ENCODE measurements at regions not wholly inside any gene's neighbourhood (a gene's known extent, or its start where the extent isn't known, plus 50 kb on each side); places are given as distances from the start of the nearest gene placed in this dataset.

DNA sequence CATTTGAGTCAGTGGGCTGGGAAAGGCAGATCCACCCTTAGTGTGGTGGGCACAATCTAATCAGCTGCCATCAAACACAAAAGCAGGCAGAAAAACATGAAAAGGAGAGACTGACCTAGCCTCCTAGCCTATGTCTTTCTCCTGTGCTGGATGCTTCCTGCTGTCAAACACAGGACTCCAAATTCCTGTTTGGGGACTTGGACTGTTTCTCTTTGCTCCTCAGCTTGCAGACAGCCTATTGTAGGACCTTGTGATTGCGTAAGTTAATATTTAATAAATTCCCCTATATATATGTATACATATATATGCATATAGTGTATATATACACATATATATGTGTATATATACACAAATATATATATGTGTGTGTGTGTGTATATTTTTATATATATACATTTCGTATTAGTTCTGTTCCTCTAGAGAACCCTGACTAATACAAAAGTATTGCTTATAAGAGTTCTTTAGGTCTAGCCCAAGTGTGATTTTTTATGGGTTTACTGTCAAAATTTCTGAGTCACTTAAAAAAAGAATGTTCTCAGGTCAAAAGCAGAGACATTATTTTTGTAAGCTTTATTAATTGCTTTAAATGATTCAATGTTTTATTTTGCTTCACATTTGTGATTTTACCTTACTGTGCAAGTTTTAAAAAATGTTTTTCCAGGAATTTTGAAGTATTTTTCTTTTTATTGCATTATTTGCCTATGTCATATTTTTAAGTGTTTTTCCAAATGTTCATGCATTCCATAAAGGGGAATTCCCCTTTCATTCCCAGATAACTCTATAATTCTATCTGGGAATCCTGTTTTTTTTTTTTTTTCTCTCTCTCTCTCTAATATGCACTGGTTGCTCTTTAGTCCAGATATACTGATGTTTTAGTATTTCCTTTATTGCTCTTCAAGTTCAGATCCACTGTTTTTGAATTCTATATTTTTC is 92.1 kb upstream of the ADAMTS5 start:
- Histone ChIP-seq H3K36me3 (no peaks in the 10 kb centered on the region), H3K4me1 (no peaks in the 10 kb centered on the region), H3K4me3 (no peak overlapping the region), H3K27me3 (no peaks in the 10 kb centered on the region), H3K9me3 (no peaks in the 10 kb centered on the region), H3K27ac (no peak overlapping the region)
- WGBS, 2 donors: 93 to 96% methylated on average over 2 of the region's 2 CpGs
- no peak for DNase-seq
- intact Hi-C loops (cut with DNase I): no loop called here
- TF ChIP-seq CTCF (IDR thresholded peaks at IDR 0.05): no peak
- no peak for TF ChIP-seq POLR2A (IDR thresholded peaks at IDR 0.05)

GRCh38 chr21:27057997-27058396 is 91.1 kb upstream of the ADAMTS5 start:
- WGBS, 2 donors: 50 to 67% methylated on average over 1 of the region's 1 CpG
- no peak for DNase-seq
- no peaks in the 10 kb centered on the region for H3K36me3 ChIP-seq
- H3K27ac ChIP-seq: no peak overlapping the region
- no peak overlapping the region for H3K4me3 ChIP-seq
- no peak for TF ChIP-seq POLR2A (IDR thresholded peaks at IDR 0.05)
- TF ChIP-seq CTCF (IDR thresholded peaks at IDR 0.05): no peak
- H3K9me3 ChIP-seq: no peaks in the 10 kb centered on the region
- H3K4me1 ChIP-seq: no peaks in the 10 kb centered on the region
- no peaks in the 10 kb centered on the region for H3K27me3 ChIP-seq
- intact Hi-C loops (cut with DNase I): no loop called here

DNA sequence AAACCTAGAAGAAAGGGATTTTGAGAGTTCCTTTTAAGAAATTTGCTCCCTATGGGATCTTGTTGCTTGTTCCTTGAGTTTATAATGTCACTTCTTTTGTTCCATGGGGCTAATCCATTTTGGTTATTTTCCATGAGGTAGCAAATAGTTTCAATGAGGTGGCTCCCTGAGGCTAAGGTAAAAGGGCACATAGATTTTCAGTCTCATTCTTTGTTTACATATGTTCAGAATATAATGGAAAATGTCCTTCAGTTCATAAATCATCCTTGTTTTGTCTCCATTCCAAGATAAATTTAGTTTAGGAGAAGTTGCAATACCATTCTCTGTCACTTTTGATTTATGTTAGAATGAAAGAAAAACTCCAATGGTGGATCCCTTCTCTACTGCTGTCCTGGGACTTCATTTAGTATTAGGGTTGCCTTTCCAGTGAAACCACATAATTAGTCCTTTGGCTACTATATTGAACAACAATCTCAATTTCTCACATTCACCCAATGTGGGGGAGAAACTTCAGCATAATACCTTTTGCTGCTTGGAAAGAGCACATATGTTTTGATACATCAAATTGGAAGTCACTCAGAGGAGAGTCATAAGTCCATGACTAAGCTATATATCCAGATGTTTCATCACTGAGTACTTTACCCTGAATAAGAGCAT is 80.9 kb upstream of the ADAMTS5 start:
- DNase-seq: no peak
- H3K4me1 ChIP-seq: peaks cover 0 to 16% (median 3%) of the 10 kb centered on the region in 3 donors
- H3K27me3 ChIP-seq: no peaks in the 10 kb centered on the region
- H3K27ac ChIP-seq: peak overlapping the region in 2 of 4 donors; percentile 31 to 44
- no peaks in the 10 kb centered on the region for H3K36me3 ChIP-seq
- TF ChIP-seq POLR2A (IDR thresholded peaks at IDR 0.05) (no peak), CTCF (IDR thresholded peaks at IDR 0.05) (no peak)
- no peak overlapping the region for H3K4me3 ChIP-seq
- no peaks in the 10 kb centered on the region for H3K9me3 ChIP-seq
- intact Hi-C loops (cut with DNase I): no loop called here

DNA sequence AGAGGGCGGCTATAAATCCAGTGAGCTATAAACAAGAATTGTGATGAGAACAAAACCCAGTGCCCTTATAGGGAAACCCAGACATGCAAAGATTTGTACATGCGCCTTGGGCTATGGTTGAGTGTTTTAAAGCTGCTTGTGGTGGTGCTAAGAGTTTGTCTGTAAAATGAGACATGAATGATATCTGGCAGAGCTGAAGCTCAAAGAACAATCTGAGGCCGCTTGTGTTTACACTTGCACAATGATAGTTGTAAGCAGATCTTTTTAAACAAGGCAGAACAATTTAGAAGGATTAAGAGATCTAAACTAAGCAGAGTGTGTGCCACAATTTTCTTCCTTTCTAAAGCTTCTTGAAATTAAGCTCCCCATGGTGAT is 80.4 kb upstream of the ADAMTS5 start:
- Histone ChIP-seq H3K9me3 (no peaks in the 10 kb centered on the region), H3K27me3 (no peaks in the 10 kb centered on the region), H3K36me3 (no peaks in the 10 kb centered on the region), H3K27ac (peak overlapping the region in 2 of 4 donors; percentile 31 to 44), H3K4me3 (no peak overlapping the region), H3K4me1 (peaks cover 0 to 16% (median 3%) of the 10 kb centered on the region in 3 donors)
- no peak for DNase-seq
- intact Hi-C loops (cut with DNase I): no loop called here
- WGBS, 2 donors: 23 to 35% methylated on average over 3 of the region's 3 CpGs
- TF ChIP-seq POLR2A (IDR thresholded peaks at IDR 0.05) (no peak), CTCF (IDR thresholded peaks at IDR 0.05) (no peak)

DNA sequence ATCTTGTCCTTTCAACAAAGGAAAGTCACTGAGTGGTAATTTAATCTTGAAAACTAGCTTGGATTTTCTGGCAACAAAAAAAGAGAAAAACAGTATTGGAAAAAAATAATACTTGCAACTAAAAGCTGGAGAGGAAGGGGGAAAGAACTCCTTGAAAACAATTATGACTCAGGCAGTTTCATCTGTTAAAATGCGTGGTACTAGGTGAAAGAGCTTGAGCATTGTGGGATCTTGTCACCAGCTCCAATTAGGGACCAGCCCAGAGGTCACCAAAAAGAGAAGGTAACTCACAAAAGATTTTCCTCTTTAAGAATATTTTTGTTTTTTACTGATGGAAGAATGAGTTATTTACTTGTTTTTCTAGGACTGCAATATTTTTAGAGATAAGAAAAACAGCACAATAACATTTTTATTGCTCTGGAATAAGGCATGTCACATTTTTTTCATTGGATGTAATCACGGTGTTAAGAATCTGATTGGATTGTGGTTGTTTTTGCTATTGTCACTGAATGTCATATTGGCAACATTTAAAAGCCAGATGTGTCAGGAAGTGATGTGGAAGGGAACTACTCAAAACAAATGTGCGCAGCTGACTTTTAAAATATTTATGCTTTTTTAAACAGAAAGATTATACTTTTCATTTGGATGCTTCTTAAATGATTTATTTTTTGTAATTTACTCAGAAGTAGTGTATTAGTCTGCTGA is 78.5 kb upstream of the ADAMTS5 start:
- no peaks in the 10 kb centered on the region for H3K27me3 ChIP-seq
- no peaks in the 10 kb centered on the region for H3K9me3 ChIP-seq
- no peak for DNase-seq
- intact Hi-C loops (cut with DNase I): no loop called here
- no peak overlapping the region for H3K4me3 ChIP-seq
- TF ChIP-seq POLR2A (IDR thresholded peaks at IDR 0.05) (no peak), CTCF (IDR thresholded peaks at IDR 0.05) (no peak)
- 66 to 70% methylated on average over 3 of the region's 3 CpGs for WGBS, 2 donors
- no peak overlapping the region for H3K27ac ChIP-seq
- no peaks in the 10 kb centered on the region for H3K36me3 ChIP-seq
- H3K4me1 ChIP-seq: peaks cover 0 to 16% (median 3%) of the 10 kb centered on the region in 3 donors
